Neuronal stem cell (in vitro differentiated cells): ENCODE measurements at regions not wholly inside any gene's neighbourhood (a gene's known extent, or its start where the extent isn't known, plus 50 kb on each side); places are given as distances from the start of the nearest gene placed in this dataset.

ENCODE experiments used
- DNase-seq: peaks from one replicate; pipeline ENCODE4 v3.0.0-alpha.2; 2013; ENCODE audit warnings: low spot score
- H2AFZ ChIP-seq: one replicate; pipeline ENCODE4 v1.6.1; 2013; ENCODE audit warnings: mild to moderate bottlenecking, low read length, inconsistent platforms
- H2AK5ac ChIP-seq: 2 replicates; pipeline ENCODE4 v1.6.1; 2013; ENCODE audit warnings: low read depth, mild to moderate bottlenecking, inconsistent platforms, low read length, moderate library complexity, mixed read lengths
- H2BK120ac ChIP-seq: 2 replicates; pipeline ENCODE4 v1.6.1; 2013; ENCODE audit warnings: low read depth, mild to moderate bottlenecking, inconsistent platforms, low read length, moderate library complexity, mixed read lengths
- H2BK12ac ChIP-seq: one replicate; pipeline ENCODE4 v1.6.1; 2013; ENCODE audit warnings: low read length, inconsistent platforms
- H2BK15ac ChIP-seq: 2 replicates; pipeline ENCODE4 v1.6.1; 2013; ENCODE audit warnings: mild to moderate bottlenecking, low read length, inconsistent platforms, mixed read lengths
- H2BK5ac ChIP-seq: one replicate; pipeline ENCODE4 v1.6.1; 2013; ENCODE audit warnings: inconsistent platforms, mild to moderate bottlenecking, low read length, moderate library complexity
- H3K14ac ChIP-seq: one replicate; pipeline ENCODE4 v1.6.1; 2013; ENCODE audit warnings: low read length, inconsistent platforms
- H3K18ac ChIP-seq: 2 replicates; pipeline ENCODE4 v1.6.1; 2013; ENCODE audit warnings: low read length, inconsistent platforms
- H3K23ac ChIP-seq: 2 replicates; pipeline ENCODE4 v1.6.1; 2013; ENCODE audit warnings: low read depth, mild to moderate bottlenecking, mixed read lengths, low read length, inconsistent platforms; ENCODE audit not compliant: poor library complexity
- H3K27ac ChIP-seq: replicated peaks from 3 replicates; pipeline ENCODE4 v1.5.1; 2013; ENCODE audit warnings: low read length, inconsistent platforms
- H3K27me3 ChIP-seq, 3 experiments: 2 replicates each; pipeline ENCODE4 v1.6.1; 2013; ENCODE audit warnings: low read length in 3 of 3, mild to moderate bottlenecking in 2 of 3, inconsistent platforms in 1 of 3, low read depth in 1 of 3, mixed read lengths in 1 of 3, moderate library complexity in 1 of 3; ENCODE audit not compliant: control insufficient read depth in 3 of 3, insufficient read depth in 3 of 3
- H3K36me3 ChIP-seq, 2 donors: replicated peaks in 1 of 2; 2 replicates each; pipeline ENCODE4 v1.6.1; 2013; ENCODE audit warnings: low read length in 2 of 2; ENCODE audit not compliant: control insufficient read depth in 2 of 2, insufficient read depth in 2 of 2
- H3K4ac ChIP-seq: 2 replicates; pipeline ENCODE4 v1.6.1; 2013; ENCODE audit warnings: inconsistent platforms, mild to moderate bottlenecking, low read length, moderate library complexity
- H3K4me1 ChIP-seq, 2 donors: 1 replicate in 1 of 2; 2 replicates in 1 of 2; pipeline ENCODE4 v1.6.1; 2013; ENCODE audit warnings: low read length in 2 of 2, low read depth in 1 of 2; ENCODE audit not compliant: control insufficient read depth in 2 of 2, insufficient read depth in 1 of 2
- H3K4me2 ChIP-seq: one replicate; pipeline ENCODE4 v1.6.1; 2013; ENCODE audit warnings: mild to moderate bottlenecking, low read length, inconsistent platforms; ENCODE audit not compliant: insufficient read depth, poor library complexity, severe bottlenecking
- H3K4me3 ChIP-seq, 2 donors: 2 replicates each; pipeline ENCODE4 v1.5.1; 2013; ENCODE audit warnings: low read length in 2 of 2, mild to moderate bottlenecking in 2 of 2, inconsistent platforms in 1 of 2, moderate library complexity in 1 of 2
- H3K79me1 ChIP-seq: one replicate; pipeline ENCODE4 v1.6.1; 2013; ENCODE audit warnings: low read depth, mild to moderate bottlenecking, inconsistent platforms, low read length, moderate library complexity
- H3K9ac ChIP-seq: one replicate; pipeline ENCODE4 v1.6.1; 2013; ENCODE audit warnings: mild to moderate bottlenecking, low read depth, low read length, inconsistent platforms; ENCODE audit not compliant: poor library complexity
- H3K9me3 ChIP-seq, 2 donors: replicated peaks in 1 of 2; 2 replicates each; pipeline versions ENCODE3 to v1.6.1; 2013; ENCODE audit warnings: low read length in 2 of 2, mild to moderate bottlenecking in 2 of 2, inconsistent platforms in 1 of 2, low read depth in 1 of 2, mixed read lengths in 1 of 2, moderate library complexity in 1 of 2; ENCODE audit not compliant: control insufficient read depth in 2 of 2, insufficient read depth in 1 of 2
- H4K8ac ChIP-seq: one replicate; pipeline ENCODE4 v1.6.1; 2013; ENCODE audit warnings: low read depth, mild to moderate bottlenecking, inconsistent platforms, low read length, moderate library complexity
- H4K91ac ChIP-seq: one replicate; pipeline ENCODE4 v1.6.1; 2013; ENCODE audit warnings: low read length, low read depth, mild to moderate bottlenecking, inconsistent platforms; ENCODE audit not compliant: poor library complexity
- WGBS, 2 donors: extraction: QIAGEN DNeasy Blood & Tissue Kit; methylation state at CpG; one replicate each; pipeline ENCODE4 v1.1.7; 2013; ENCODE audit warnings: missing lambda C conversion rate in 2 of 2, mixed read lengths in 1 of 2; ENCODE audit not compliant: insufficient read length in 2 of 2, insufficient replicate concordance in 1 of 2; ENCODE audit errors: extremely low coverage in 2 of 2; 5-methylcytosine and 5-hydroxymethylcytosine counted together

GRCh38 chr3:25091934-25092333, 336.1 kb upstream of the RARB start:
- Histone ChIP-seq H3K4me3 (no peak overlapping the region), H3K9me3 (no peaks in the 10 kb centered on the region), H3K4me1 (peaks cover 0 to 4% of the 10 kb centered on the region in 2 donors), H3K79me1 (no peaks in the 10 kb centered on the region), H3K27ac (no peak overlapping the region), H4K8ac (no peak overlapping the region), H3K18ac (no peak overlapping the region), H2AK5ac (no peak overlapping the region), H3K23ac (no peak overlapping the region), H2BK15ac (no peak overlapping the region), H3K4ac (no peak overlapping the region), H2BK120ac (no peak overlapping the region), H4K91ac (no peak overlapping the region), H3K4me2 (no peak overlapping the region), H2AFZ (no peak overlapping the region), H3K9ac (no peak overlapping the region), H2BK5ac (no peak overlapping the region), H3K36me3 (no peaks in the 10 kb centered on the region), H3K27me3 (no peaks in the 10 kb centered on the region), H3K14ac (no peak overlapping the region), H2BK12ac (no peak overlapping the region)
- WGBS, 2 donors = no CpG with 5 or more reads among the region's 5 CpGs
- no peak for DNase-seq

GRCh38 chr3:25094932-25095685, 333.0 kb upstream of the RARB start:
- Histone ChIP-seq H3K27ac (no peak overlapping the region), H2BK5ac (no peak overlapping the region), H3K4me1 (peaks cover 0 to 4% of the 10 kb centered on the region in 2 donors), H3K9ac (no peak overlapping the region), H3K14ac (no peak overlapping the region), H3K4me2 (no peak overlapping the region), H3K23ac (no peak overlapping the region), H2BK15ac (no peak overlapping the region), H3K4ac (no peak overlapping the region), H2BK120ac (no peak overlapping the region), H3K9me3 (no peaks in the 10 kb centered on the region), H2BK12ac (no peak overlapping the region), H2AFZ (no peak overlapping the region), H3K18ac (no peak overlapping the region), H3K4me3 (no peak overlapping the region), H4K91ac (no peak overlapping the region), H3K79me1 (no peaks in the 10 kb centered on the region), H3K27me3 (no peaks in the 10 kb centered on the region), H4K8ac (no peak overlapping the region), H2AK5ac (no peak overlapping the region), H3K36me3 (no peaks in the 10 kb centered on the region)
- no peak for DNase-seq
- WGBS, 2 donors = no CpG with 5 or more reads among the region's 2 CpGs

GRCh38 chr3:25096536-25096935, 331.5 kb upstream of the RARB start:
- H3K18ac ChIP-seq = no peak overlapping the region
- no peak overlapping the region for H2AFZ ChIP-seq
- H2BK15ac ChIP-seq = no peak overlapping the region
- no peak overlapping the region for H3K27ac ChIP-seq
- no peak overlapping the region for H4K8ac ChIP-seq
- H3K9me3 ChIP-seq = no peaks in the 10 kb centered on the region
- no peak overlapping the region for H3K4ac ChIP-seq
- H3K36me3 ChIP-seq = no peaks in the 10 kb centered on the region
- H2AK5ac ChIP-seq = no peak overlapping the region
- H2BK5ac ChIP-seq = no peak overlapping the region
- WGBS, 2 donors = no CpG with 5 or more reads among the region's 2 CpGs
- no peak overlapping the region for H3K14ac ChIP-seq
- no peak overlapping the region for H3K9ac ChIP-seq
- H2BK12ac ChIP-seq = no peak overlapping the region
- H3K23ac ChIP-seq = no peak overlapping the region
- no peak overlapping the region for H3K4me2 ChIP-seq
- no peak overlapping the region for H3K4me3 ChIP-seq
- no peak for DNase-seq
- no peaks in the 10 kb centered on the region for H3K79me1 ChIP-seq
- peaks cover 0 to 4% of the 10 kb centered on the region in 2 donors for H3K4me1 ChIP-seq
- no peak overlapping the region for H4K91ac ChIP-seq
- no peaks in the 10 kb centered on the region for H3K27me3 ChIP-seq
- H2BK120ac ChIP-seq = no peak overlapping the region

- Histone ChIP-seq H4K91ac (no peak overlapping the region), H3K4ac (no peak overlapping the region), H2BK15ac (no peak overlapping the region), H2AK5ac (no peak overlapping the region), H2BK120ac (no peak overlapping the region), H2BK12ac (no peak overlapping the region), H3K79me1 (no peaks in the 10 kb centered on the region), H2BK5ac (no peak overlapping the region), H3K9me3 (no peaks in the 10 kb centered on the region), H3K36me3 (no peaks in the 10 kb centered on the region), H3K4me3 (no peak overlapping the region), H3K9ac (no peak overlapping the region), H2AFZ (no peak overlapping the region), H3K27me3 (no peaks in the 10 kb centered on the region), H3K4me1 (peaks cover 0 to under 1% of the 10 kb centered on the region in 2 donors), H3K4me2 (no peak overlapping the region), H3K27ac (no peak overlapping the region), H4K8ac (no peak overlapping the region), H3K18ac (no peak overlapping the region), H3K14ac (no peak overlapping the region), H3K23ac (no peak overlapping the region)
- no peak for DNase-seq
- no CpG with 5 or more reads among the region's 3 CpGs for WGBS, 2 donors
Observed at GRCh38 chr3:25097023-25097422, 331.0 kb upstream of the RARB start.
